Liver (tissue), 8 donors: ENCODE measurements at regions not wholly inside any gene's neighbourhood (a gene's known extent, or its start where the extent isn't known, plus 50 kb on each side); places are given as distances from the start of the nearest gene placed in this dataset.

Experiments used
- DNase-seq: peaks from one replicate; pipeline ENCODE4 v3.0.0-alpha.2; 2017; ENCODE audit warnings: low spot score
- H3K27ac ChIP-seq, 2 donors: one replicate each; pipeline ENCODE4 v1.7.0; 2013; ENCODE audit warnings: inconsistent platforms in 2 of 2, low read length in 2 of 2, control low read depth in 1 of 2, low read depth in 1 of 2, mild to moderate bottlenecking in 1 of 2
- H3K27me3 ChIP-seq, 4 donors: one replicate each; pipeline versions ENCODE4 v1.6.1 to v1.7.0; 2013; ENCODE audit warnings: low read length in 3 of 4, inconsistent platforms in 1 of 4, mild to moderate bottlenecking in 1 of 4, moderate library complexity in 1 of 4; ENCODE audit not compliant: control insufficient read depth in 4 of 4, insufficient read depth in 4 of 4
- H3K36me3 ChIP-seq, 4 donors: one replicate each; pipeline versions ENCODE4 v1.6.1 to v1.7.0; 2013; ENCODE audit warnings: low read length in 3 of 4, mild to moderate bottlenecking in 3 of 4, low read depth in 1 of 4, moderate library complexity in 1 of 4; ENCODE audit not compliant: control insufficient read depth in 4 of 4, insufficient read depth in 3 of 4
- H3K4me1 ChIP-seq, 4 donors: one replicate each; pipeline versions ENCODE4 v1.6.1 to v1.7.0; 2013; ENCODE audit warnings: low read length in 3 of 4, mild to moderate bottlenecking in 3 of 4, moderate library complexity in 1 of 4; ENCODE audit not compliant: control insufficient read depth in 4 of 4, insufficient read depth in 4 of 4
- H3K4me3 ChIP-seq, 3 donors: one replicate each; pipeline versions ENCODE4 v1.6.1 to v1.7.0; 2013; ENCODE audit warnings: low read length in 3 of 3, control low read depth in 1 of 3, low read depth in 1 of 3, mild to moderate bottlenecking in 1 of 3
- H3K9ac ChIP-seq, 2 donors: one replicate each; pipeline ENCODE4 v1.7.0; 2013; ENCODE audit warnings: low read length in 2 of 2, mild to moderate bottlenecking in 2 of 2, moderate library complexity in 2 of 2, control low read depth in 1 of 2, low read depth in 1 of 2
- H3K9me3 ChIP-seq, 4 donors: one replicate each; pipeline versions ENCODE4 v1.6.1 to v1.7.0; 2013; ENCODE audit warnings: low read length in 3 of 4; ENCODE audit not compliant: control insufficient read depth in 4 of 4
- ATF3 ChIP-seq: IDR thresholded peaks from 2 replicates; pipeline ENCODE4 v1.6.1; 2016; ENCODE audit warnings: antibody characterized with exemption
- CTCF ChIP-seq: fragments of 150-350 bp; IDR thresholded peaks from 2 replicates; pipeline ENCODE4 v1.5.1; 2017; ENCODE audit warnings: improper control_type of control experiment, low read depth, low read length; ENCODE audit not compliant: missing input control
- FOXA1 ChIP-seq: IDR thresholded peaks from 2 replicates; pipeline ENCODE4 v1.6.1; 2016; ENCODE audit warnings: antibody characterized with exemption
- FOXA2 ChIP-seq: IDR thresholded peaks from 2 replicates; pipeline ENCODE4 v1.6.1; 2016; ENCODE audit warnings: antibody characterized with exemption
- GABPA ChIP-seq, 2 donors: IDR thresholded peaks in 1 of 2; conservative IDR thresholded peaks in 1 of 2; 2 replicates each; pipeline ENCODE4 v1.6.1; 2016; ENCODE audit warnings: antibody characterized with exemption in 2 of 2, mild to moderate bottlenecking in 1 of 2, moderate library complexity in 1 of 2
- HNF4A ChIP-seq, 2 donors: conservative IDR thresholded peaks; 2 replicates each; pipeline ENCODE4 v1.6.1; 2016; ENCODE audit warnings: antibody characterized with exemption in 2 of 2, mild to moderate bottlenecking in 2 of 2
- HNF4G ChIP-seq: IDR thresholded peaks from 2 replicates; pipeline ENCODE4 v1.6.1; 2016; ENCODE audit warnings: antibody characterized with exemption
- JUND ChIP-seq, 2 donors: IDR thresholded peaks; 2 replicates each; pipeline ENCODE4 v1.6.1; 2016; ENCODE audit warnings: antibody characterized with exemption in 2 of 2
- MAX ChIP-seq: IDR thresholded peaks from 2 replicates; pipeline ENCODE4 v1.6.1; 2016; ENCODE audit warnings: antibody characterized with exemption
- NR2F2 ChIP-seq: IDR thresholded peaks from 2 replicates; pipeline ENCODE4 v1.6.1; 2016; ENCODE audit warnings: antibody characterized with exemption
- RXRA ChIP-seq, 2 donors: IDR thresholded peaks; 2 replicates each; pipeline ENCODE4 v1.6.1; 2017 to 2018; ENCODE audit warnings: antibody characterized with exemption in 2 of 2, mild to moderate bottlenecking in 1 of 2
- SP1 ChIP-seq: IDR thresholded peaks from 2 replicates; pipeline ENCODE4 v1.6.1; 2018; ENCODE audit warnings: antibody characterized with exemption, mild to moderate bottlenecking
- TAF1 ChIP-seq: conservative IDR thresholded peaks from 2 replicates; pipeline ENCODE4 v1.6.1; 2016; ENCODE audit warnings: antibody characterized with exemption, mild to moderate bottlenecking
- YY1 ChIP-seq: IDR thresholded peaks from 2 replicates; pipeline ENCODE4 v1.6.1; 2016; ENCODE audit warnings: antibody characterized with exemption, mild to moderate bottlenecking
- WGBS: extraction: QIAGEN DNeasy Blood & Tissue Kit; methylation state at CpG from one replicate; pipeline ENCODE4 v1.1.7; 2013; 5-methylcytosine and 5-hydroxymethylcytosine counted together
- TF ChIP-seq, protein P1 (sequence below): IDR thresholded peaks from 2 replicates; pipeline ENCODE4 v1.6.1; 2016; ENCODE audit warnings: antibody characterized with exemption
- TF ChIP-seq, protein P2 (sequence below): IDR thresholded peaks from 2 replicates; pipeline ENCODE4 v1.6.1; 2016; ENCODE audit warnings: antibody characterized with exemption, mild to moderate bottlenecking
- donor health status: healthy.
- donor health status: healthy.
- donor health status: healthy.
- donor health status: healthy.
- donor health status: healthy.

DNA sequence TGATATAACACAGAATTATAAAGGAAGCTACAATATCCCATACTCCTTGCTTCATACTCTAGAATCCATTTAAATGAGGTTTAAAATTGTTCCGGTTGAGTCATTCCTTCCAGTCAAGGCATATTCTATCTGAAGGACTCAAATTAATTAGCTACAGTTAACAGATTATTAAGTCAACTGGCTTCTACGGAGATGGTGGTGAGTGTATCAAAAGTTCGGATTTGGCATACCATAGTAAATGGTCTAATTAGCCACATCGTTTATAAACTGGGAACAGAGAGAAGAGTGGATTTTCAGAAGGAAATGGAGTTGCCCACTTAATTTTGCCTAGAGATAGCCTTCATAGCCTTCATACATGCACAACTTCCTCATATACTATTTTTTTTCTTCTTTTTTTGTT, 1095.3 kb downstream of the TTLL7 start (continued):
- TF ChIP-seq HNF4A (conservative IDR thresholded peaks at IDR 0.05): no peak
- TF ChIP-seq, protein P1, sequence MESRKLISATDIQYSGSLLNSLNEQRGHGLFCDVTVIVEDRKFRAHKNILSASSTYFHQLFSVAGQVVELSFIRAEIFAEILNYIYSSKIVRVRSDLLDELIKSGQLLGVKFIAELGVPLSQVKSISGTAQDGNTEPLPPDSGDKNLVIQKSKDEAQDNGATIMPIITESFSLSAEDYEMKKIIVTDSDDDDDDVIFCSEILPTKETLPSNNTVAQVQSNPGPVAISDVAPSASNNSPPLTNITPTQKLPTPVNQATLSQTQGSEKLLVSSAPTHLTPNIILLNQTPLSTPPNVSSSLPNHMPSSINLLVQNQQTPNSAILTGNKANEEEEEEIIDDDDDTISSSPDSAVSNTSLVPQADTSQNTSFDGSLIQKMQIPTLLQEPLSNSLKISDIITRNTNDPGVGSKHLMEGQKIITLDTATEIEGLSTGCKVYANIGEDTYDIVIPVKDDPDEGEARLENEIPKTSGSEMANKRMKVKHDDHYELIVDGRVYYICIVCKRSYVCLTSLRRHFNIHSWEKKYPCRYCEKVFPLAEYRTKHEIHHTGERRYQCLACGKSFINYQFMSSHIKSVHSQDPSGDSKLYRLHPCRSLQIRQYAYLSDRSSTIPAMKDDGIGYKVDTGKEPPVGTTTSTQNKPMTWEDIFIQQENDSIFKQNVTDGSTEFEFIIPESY: no peak
- TF ChIP-seq HNF4G: no peak
- TF ChIP-seq FOXA1: no peak
- no peak for TF ChIP-seq YY1
- TF ChIP-seq NR2F2: no peak

DNA sequence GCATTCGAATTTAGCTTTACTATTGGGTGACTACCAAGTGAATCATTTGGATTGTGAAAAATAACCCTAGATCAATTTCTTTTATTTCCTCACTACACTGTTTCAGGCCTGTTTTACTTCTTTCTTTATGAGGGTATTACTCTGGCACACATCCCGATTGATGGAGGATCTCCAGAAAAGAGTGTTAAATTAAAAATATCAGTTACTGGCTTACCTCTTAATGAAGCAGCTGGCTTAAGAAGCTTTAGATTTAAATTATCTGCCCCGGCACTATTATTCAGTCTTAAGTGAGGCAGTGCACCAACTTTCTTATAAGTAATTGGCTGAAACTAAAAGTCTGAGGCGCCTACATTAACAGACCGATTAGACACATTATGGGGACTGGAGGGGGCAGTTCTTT, 1097.4 kb downstream of the TTLL7 start:
- Histone ChIP-seq H3K4me3 (no peak overlapping the region), H3K27me3 (no peaks in the 10 kb centered on the region), H3K9me3 (no peaks in the 10 kb centered on the region), H3K4me1 (no peaks in the 10 kb centered on the region), H3K27ac (no peak overlapping the region), H3K9ac (no peak overlapping the region), H3K36me3 (no peaks in the 10 kb centered on the region)
- DNase-seq: no peak
- 85% methylated on average over 5 of the region's 5 CpGs for WGBS
- TF ChIP-seq CTCF (no peak), HNF4G (no peak), FOXA2 (no peak), YY1 (no peak), ATF3 (no peak), TAF1 (no peak), HNF4A (conservative IDR thresholded peaks at IDR 0.05) (no peak), SP1 (no peak), GABPA (IDR thresholded peaks at IDR 0.05 in 1 of 2, conservative IDR thresholded peaks at IDR 0.05 in 1 of 2) (no peak), RXRA (IDR thresholded peaks at IDR 0.05) (no peak), FOXA1 (no peak), NR2F2 (no peak), JUND (IDR thresholded peaks at IDR 0.05) (no peak), MAX (no peak)
- TF ChIP-seq, protein P2, sequence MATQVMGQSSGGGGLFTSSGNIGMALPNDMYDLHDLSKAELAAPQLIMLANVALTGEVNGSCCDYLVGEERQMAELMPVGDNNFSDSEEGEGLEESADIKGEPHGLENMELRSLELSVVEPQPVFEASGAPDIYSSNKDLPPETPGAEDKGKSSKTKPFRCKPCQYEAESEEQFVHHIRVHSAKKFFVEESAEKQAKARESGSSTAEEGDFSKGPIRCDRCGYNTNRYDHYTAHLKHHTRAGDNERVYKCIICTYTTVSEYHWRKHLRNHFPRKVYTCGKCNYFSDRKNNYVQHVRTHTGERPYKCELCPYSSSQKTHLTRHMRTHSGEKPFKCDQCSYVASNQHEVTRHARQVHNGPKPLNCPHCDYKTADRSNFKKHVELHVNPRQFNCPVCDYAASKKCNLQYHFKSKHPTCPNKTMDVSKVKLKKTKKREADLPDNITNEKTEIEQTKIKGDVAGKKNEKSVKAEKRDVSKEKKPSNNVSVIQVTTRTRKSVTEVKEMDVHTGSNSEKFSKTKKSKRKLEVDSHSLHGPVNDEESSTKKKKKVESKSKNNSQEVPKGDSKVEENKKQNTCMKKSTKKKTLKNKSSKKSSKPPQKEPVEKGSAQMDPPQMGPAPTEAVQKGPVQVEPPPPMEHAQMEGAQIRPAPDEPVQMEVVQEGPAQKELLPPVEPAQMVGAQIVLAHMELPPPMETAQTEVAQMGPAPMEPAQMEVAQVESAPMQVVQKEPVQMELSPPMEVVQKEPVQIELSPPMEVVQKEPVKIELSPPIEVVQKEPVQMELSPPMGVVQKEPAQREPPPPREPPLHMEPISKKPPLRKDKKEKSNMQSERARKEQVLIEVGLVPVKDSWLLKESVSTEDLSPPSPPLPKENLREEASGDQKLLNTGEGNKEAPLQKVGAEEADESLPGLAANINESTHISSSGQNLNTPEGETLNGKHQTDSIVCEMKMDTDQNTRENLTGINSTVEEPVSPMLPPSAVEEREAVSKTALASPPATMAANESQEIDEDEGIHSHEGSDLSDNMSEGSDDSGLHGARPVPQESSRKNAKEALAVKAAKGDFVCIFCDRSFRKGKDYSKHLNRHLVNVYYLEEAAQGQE: no peak
- TF ChIP-seq, protein P1: no peak
